ENCODE measurements at regions not wholly inside any gene's neighbourhood (a gene's known extent, or its start where the extent isn't known, plus 50 kb on each side); places are given as distances from the start of the nearest gene placed in this dataset.

DNA sequence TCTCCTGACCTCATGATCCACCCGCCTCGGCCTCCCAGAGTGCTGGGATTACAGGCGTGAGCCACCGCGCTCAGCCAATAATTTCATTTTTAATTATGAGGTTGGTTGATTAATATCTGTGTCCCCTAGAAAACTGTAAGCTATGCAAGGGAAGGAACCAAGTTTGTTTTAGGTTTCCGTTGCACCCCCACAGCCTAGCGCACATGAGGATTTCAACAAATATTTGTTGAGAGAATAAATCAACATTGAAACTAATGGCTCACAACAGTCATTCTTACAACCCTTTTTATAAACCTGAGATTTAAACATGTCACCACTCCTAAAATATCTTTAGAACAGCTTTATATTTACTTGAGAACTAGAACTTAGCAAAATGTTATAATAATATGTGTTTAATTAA is 114.0 kb upstream of the CARMIL1 start:
- Histone ChIP-seq H3K27ac (no peak overlapping the region), H3K36me3 (ENCODE audit: control insufficient read depth, insufficient read depth, low read length) (no peaks in the 10 kb centered on the region), H3K27me3 (ENCODE audit: control insufficient read depth, insufficient read depth, low read length) (no peaks in the 10 kb centered on the region), H3K4me3 (ENCODE audit: low read depth, low read length) (no peak overlapping the region), H3K79me2 (no peaks in the 10 kb centered on the region), H2AFZ (no peak overlapping the region), H3K9me3 (ENCODE audit: control insufficient read depth, low read length) (no peaks in the 10 kb centered on the region), H3K4me1 (no peaks in the 10 kb centered on the region), H3K9ac (no peak overlapping the region), H3K4me2 (ENCODE audit: low read length) (no peak overlapping the region)
- TF ChIP-seq, protein P1, sequence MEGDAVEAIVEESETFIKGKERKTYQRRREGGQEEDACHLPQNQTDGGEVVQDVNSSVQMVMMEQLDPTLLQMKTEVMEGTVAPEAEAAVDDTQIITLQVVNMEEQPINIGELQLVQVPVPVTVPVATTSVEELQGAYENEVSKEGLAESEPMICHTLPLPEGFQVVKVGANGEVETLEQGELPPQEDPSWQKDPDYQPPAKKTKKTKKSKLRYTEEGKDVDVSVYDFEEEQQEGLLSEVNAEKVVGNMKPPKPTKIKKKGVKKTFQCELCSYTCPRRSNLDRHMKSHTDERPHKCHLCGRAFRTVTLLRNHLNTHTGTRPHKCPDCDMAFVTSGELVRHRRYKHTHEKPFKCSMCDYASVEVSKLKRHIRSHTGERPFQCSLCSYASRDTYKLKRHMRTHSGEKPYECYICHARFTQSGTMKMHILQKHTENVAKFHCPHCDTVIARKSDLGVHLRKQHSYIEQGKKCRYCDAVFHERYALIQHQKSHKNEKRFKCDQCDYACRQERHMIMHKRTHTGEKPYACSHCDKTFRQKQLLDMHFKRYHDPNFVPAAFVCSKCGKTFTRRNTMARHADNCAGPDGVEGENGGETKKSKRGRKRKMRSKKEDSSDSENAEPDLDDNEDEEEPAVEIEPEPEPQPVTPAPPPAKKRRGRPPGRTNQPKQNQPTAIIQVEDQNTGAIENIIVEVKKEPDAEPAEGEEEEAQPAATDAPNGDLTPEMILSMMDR (IDR thresholded peaks at IDR 0.05): no peak

DNA sequence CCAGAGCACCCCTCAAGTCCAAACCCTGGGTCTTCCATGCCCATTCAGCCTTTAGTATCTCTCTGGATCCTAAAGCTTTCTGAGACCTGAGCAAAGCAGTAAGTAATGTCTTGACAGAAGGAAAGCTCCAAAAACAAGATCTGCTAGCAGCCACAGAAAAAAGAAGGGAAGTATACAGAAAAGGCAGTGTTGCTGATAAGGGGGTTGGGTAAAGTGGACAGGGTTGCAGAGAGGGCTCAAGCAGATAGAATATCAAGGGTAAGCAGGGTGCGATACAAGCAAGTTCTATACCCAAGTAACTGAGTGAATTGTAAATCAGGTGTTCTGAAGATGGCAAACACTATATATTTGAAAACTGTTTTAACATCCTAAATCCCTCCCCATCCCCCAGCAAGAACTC is 113.4 kb upstream of the CARMIL1 start:
- H3K36me3 ChIP-seq (ENCODE audit: control insufficient read depth, insufficient read depth, low read length): no peaks in the 10 kb centered on the region
- H3K9ac ChIP-seq: no peak overlapping the region
- no peak overlapping the region for H3K4me3 ChIP-seq (ENCODE audit: low read depth, low read length)

DNA sequence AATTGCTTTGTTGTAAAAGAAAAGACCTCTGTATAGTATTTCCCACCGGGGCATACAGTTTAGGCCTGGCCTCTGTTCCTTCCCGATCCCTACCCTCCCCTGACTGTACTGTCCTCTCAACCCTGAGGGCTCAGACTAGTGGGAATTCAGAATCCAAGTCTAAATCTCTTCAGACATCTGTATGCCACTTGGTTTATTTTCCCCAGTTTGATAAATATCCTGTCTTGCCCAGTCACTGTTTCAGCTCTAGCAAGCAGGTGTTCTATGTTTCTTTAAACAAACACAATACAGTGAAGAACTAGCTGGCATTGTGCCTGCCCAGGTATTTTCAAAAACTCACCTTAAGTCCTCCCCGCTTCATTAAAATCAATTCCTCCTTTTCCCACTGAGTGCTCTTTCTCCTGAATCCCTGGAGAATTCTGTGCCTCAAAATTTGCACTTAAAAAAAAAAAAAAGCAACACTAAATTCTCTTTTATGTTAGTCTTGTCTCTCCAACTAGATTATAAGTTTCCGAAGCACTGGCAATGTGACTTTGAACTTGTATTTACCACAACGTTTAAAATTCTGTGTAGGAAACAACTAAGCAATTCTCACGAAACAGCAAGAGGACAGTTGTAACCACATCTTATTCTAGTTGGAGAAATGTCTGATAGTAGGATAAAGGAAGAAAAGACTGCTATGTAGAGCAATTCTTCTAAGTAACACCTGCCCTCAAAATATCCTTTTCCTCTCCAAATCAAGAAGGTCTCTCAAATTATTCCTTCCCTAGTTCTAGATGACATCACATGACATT is 112.0 kb upstream of the CARMIL1 start:
- Histone ChIP-seq H3K9me3 (ENCODE audit: control insufficient read depth, low read length) (no peaks in the 10 kb centered on the region), H3K27ac (no peak overlapping the region), H3K4me1 (no peaks in the 10 kb centered on the region), H3K79me2 (no peaks in the 10 kb centered on the region), H3K4me2 (ENCODE audit: low read length) (no peak overlapping the region), H3K9ac (no peak overlapping the region), H3K27me3 (ENCODE audit: control insufficient read depth, insufficient read depth, low read length) (no peaks in the 10 kb centered on the region), H3K36me3 (ENCODE audit: control insufficient read depth, insufficient read depth, low read length) (no peaks in the 10 kb centered on the region), H3K4me3 (ENCODE audit: low read depth, low read length) (no peak overlapping the region), H2AFZ (no peak overlapping the region)
- TF ChIP-seq, protein P1 (IDR thresholded peaks at IDR 0.05): no peak

More for the DNA sequence above, 113.4 kb upstream of the CARMIL1 start:
- Histone ChIP-seq H3K79me2 (no peaks in the 10 kb centered on the region), H3K4me1 (no peaks in the 10 kb centered on the region), H3K4me2 (ENCODE audit: low read length) (no peak overlapping the region), H3K27me3 (ENCODE audit: control insufficient read depth, insufficient read depth, low read length) (no peaks in the 10 kb centered on the region), H2AFZ (no peak overlapping the region), H3K27ac (no peak overlapping the region), H3K9me3 (ENCODE audit: control insufficient read depth, low read length) (no peaks in the 10 kb centered on the region)
- TF ChIP-seq, protein P1 (IDR thresholded peaks at IDR 0.05): no peak

DNA sequence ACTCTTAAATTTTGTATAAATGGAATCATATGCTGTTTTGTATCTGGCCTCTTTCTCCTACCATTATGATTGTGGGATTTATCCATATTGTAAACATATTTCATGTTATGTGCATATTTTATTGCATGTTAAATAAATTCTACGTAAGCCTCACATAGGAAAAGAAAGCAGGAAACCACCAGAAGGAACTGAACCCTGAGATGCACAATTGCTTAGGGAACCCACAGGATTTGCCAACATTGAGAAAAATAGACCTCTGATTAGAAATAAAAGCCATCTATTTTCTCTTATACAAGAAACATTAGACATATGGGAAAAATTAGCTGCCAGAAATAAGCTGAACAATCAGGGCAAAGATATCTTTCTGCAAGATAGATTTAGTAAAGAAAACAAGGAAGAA is 111.2 kb upstream of the CARMIL1 start:
- H3K4me1 ChIP-seq: no peaks in the 10 kb centered on the region
- H3K79me2 ChIP-seq: no peaks in the 10 kb centered on the region
- H3K9ac ChIP-seq: no peak overlapping the region
- TF ChIP-seq, protein P1 (IDR thresholded peaks at IDR 0.05): no peak
- no peaks in the 10 kb centered on the region for H3K27me3 ChIP-seq (ENCODE audit: control insufficient read depth, insufficient read depth, low read length)
- no peak overlapping the region for H2AFZ ChIP-seq
- no peak overlapping the region for H3K4me3 ChIP-seq (ENCODE audit: low read depth, low read length)
- H3K9me3 ChIP-seq (ENCODE audit: control insufficient read depth, low read length): no peaks in the 10 kb centered on the region
- no peaks in the 10 kb centered on the region for H3K36me3 ChIP-seq (ENCODE audit: control insufficient read depth, insufficient read depth, low read length)
- no peak overlapping the region for H3K4me2 ChIP-seq (ENCODE audit: low read length)
- H3K27ac ChIP-seq: no peak overlapping the region

DNA sequence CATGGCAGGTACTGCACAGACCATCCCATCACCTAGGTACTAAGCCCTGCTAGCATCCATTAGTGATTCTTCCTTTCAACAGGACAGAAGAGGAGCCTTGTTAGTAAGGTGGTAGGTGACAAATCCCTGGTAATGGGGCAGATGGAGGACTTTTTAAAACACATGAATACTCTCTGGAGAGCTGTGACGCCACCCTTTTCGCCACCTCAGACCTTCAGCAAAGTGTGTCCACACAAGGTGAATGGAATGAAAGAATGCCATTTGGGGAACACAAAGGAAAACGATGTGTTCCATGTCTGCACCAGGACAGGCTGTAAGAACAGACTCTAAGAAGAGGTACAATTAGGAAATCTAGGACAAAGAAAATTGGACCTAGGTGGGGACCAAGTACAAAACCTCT is 110.5 kb upstream of the CARMIL1 start:
- Histone ChIP-seq H3K4me1 (no peaks in the 10 kb centered on the region), H3K9me3 (ENCODE audit: control insufficient read depth, low read length) (no peaks in the 10 kb centered on the region), H3K27me3 (ENCODE audit: control insufficient read depth, insufficient read depth, low read length) (no peaks in the 10 kb centered on the region), H3K79me2 (no peaks in the 10 kb centered on the region), H3K4me2 (ENCODE audit: low read length) (no peak overlapping the region), H3K27ac (no peak overlapping the region), H3K4me3 (ENCODE audit: low read depth, low read length) (no peak overlapping the region), H2AFZ (no peak overlapping the region), H3K36me3 (ENCODE audit: control insufficient read depth, insufficient read depth, low read length) (no peaks in the 10 kb centered on the region), H3K9ac (no peak overlapping the region)
- TF ChIP-seq, protein P1 (IDR thresholded peaks at IDR 0.05): no peak
